Hypothalamus (tissue), 51 donors: ENCODE measurements at regions not wholly inside any gene's neighbourhood (a gene's known extent, or its start where the extent isn't known, plus 50 kb on each side); places are given as distances from the start of the nearest gene placed in this dataset.
"Not testable (repeated sequence)": the region's sequence is repeated elsewhere in the genome, so short reads cannot be mapped to it uniquely, and the experiment has no call there.

ENCODE experiments used
- DNase-seq, 51 donors: peaks; one replicate each; lab custom pipeline; 2025; lab: John Stamatoyannopoulos, UW

GRCh38 chr6:115643762-115644161 is 416.9 kb downstream of the FRK start:
- DNase-seq: no peak

- DNase-seq: no peak
Observed at GRCh38 chr6:115634887-115635286, 425.8 kb downstream of the FRK start.

GRCh38 chr6:115634131-115634530 is 426.6 kb downstream of the FRK start:
- DNase-seq: no peak

- no peak for DNase-seq
Observed at GRCh38 chr6:115631028-115631427, 429.7 kb downstream of the FRK start.

- DNase-seq: no peak
Observed at GRCh38 chr6:115630424-115631024, 430.2 kb downstream of the FRK start.

GRCh38 chr6:115629415-115629814 is 431.3 kb downstream of the FRK start:
- no peak for DNase-seq

GRCh38 chr6:115618256-115618655 is 442.4 kb downstream of the FRK start:
- DNase-seq: no peak

GRCh38 chr6:115617031-115617430 is 443.7 kb downstream of the FRK start:
- no peak for DNase-seq

GRCh38 chr6:115613488-115613887 is 447.2 kb downstream of the FRK start:
- DNase-seq: no peak

GRCh38 chr6:115612796-115613479 is 447.8 kb downstream of the FRK start:
- no peak for DNase-seq

- no peak for DNase-seq
Observed at GRCh38 chr6:115612216-115612615, 448.5 kb downstream of the FRK start.

GRCh38 chr6:115610696-115611095 is 450.0 kb downstream of the FRK start:
- no peak for DNase-seq

- no peak for DNase-seq
Observed at GRCh38 chr6:115609111-115609510, 451.6 kb downstream of the FRK start.

GRCh38 chr6:115602466-115602865 is 458.2 kb downstream of the FRK start:
- no peak for DNase-seq

- no peak for DNase-seq
Observed at GRCh38 chr6:115601509-115601908, 459.2 kb downstream of the FRK start.

- DNase-seq: no peak
Observed at GRCh38 chr6:115601064-115601463, 459.6 kb downstream of the FRK start.

GRCh38 chr6:115594891-115595290 is 465.8 kb downstream of the FRK start:
- no peak for DNase-seq

- DNase-seq: no peak
Observed at GRCh38 chr6:115592025-115592424, 468.7 kb downstream of the FRK start.

- DNase-seq: not testable (repeated sequence)
Observed at GRCh38 chr6:115589072-115589471, 471.6 kb downstream of the FRK start.

- no peak for DNase-seq
Observed at GRCh38 chr6:115583290-115583689, 477.4 kb downstream of the FRK start.

- DNase-seq: no peak
Observed at GRCh38 chr6:115582386-115582785, 478.3 kb downstream of the FRK start.

GRCh38 chr6:115579565-115579964 is 481.1 kb downstream of the FRK start:
- not testable (repeated sequence) for DNase-seq

- no peak for DNase-seq
Observed at GRCh38 chr6:115577270-115577669, 483.4 kb downstream of the FRK start.
